DMS 273 (cell line): ENCODE measurements at regions not wholly inside any gene's neighbourhood (a gene's known extent, or its start where the extent isn't known, plus 50 kb on each side); places are given as distances from the start of the nearest gene placed in this dataset.
A peak's percentile ranks its signal among the peaks of the same experiment; 100 is the strongest.
"Not testable (repeated sequence)": the region's sequence is repeated elsewhere in the genome, so short reads cannot be mapped to it uniquely, and the experiment has no call there.

Experiments
- DNase-seq: peaks from one replicate; lab custom pipeline; 2025; ENCODE audit not compliant: unreplicated experiment; lab: John Stamatoyannopoulos, UW

GRCh38 chr15:39261397-39262183 lies 319.3 kb upstream of the THBS1 start:
- not testable (repeated sequence) for DNase-seq

GRCh38 chr15:39262995-39263772 lies 317.7 kb upstream of the THBS1 start:
- DNase-seq: not testable (repeated sequence)

GRCh38 chr15:39265261-39265660 lies 315.6 kb upstream of the THBS1 start:
- DNase-seq: no peak

GRCh38 chr15:39266890-39267289 lies 314.0 kb upstream of the THBS1 start:
- DNase-seq: no peak

- no peak for DNase-seq
Measured at GRCh38 chr15:39267685-39268084, 313.2 kb upstream of the THBS1 start.

GRCh38 chr15:39269352-39269751 lies 311.5 kb upstream of the THBS1 start:
- peak; percentile 6 for DNase-seq

GRCh38 chr15:39269821-39270220 lies 311.1 kb upstream of the THBS1 start:
- no peak for DNase-seq

GRCh38 chr15:39270221-39270855 lies 310.5 kb upstream of the THBS1 start:
- DNase-seq: no peak

- DNase-seq: no peak
Measured at GRCh38 chr15:39270934-39271333, 309.9 kb upstream of the THBS1 start.

GRCh38 chr15:39272901-39273300 lies 308.0 kb upstream of the THBS1 start:
- no peak for DNase-seq

GRCh38 chr15:39273717-39274411 lies 307.0 kb upstream of the THBS1 start:
- no peak for DNase-seq

GRCh38 chr15:39275066-39275465 lies 305.8 kb upstream of the THBS1 start:
- DNase-seq: no peak

GRCh38 chr15:39279311-39279710 lies 301.6 kb upstream of the THBS1 start:
- DNase-seq: no peak

- DNase-seq: no peak
Measured at GRCh38 chr15:39281094-39281493, 299.8 kb upstream of the THBS1 start.

GRCh38 chr15:39282663-39283208 lies 298.1 kb upstream of the THBS1 start:
- DNase-seq: no peak

- no peak for DNase-seq
Measured at GRCh38 chr15:39283531-39283930, 297.3 kb upstream of the THBS1 start.

- no peak for DNase-seq
Measured at GRCh38 chr15:39285071-39285470, 295.8 kb upstream of the THBS1 start.

- no peak for DNase-seq
Measured at GRCh38 chr15:39285663-39286062, 295.2 kb upstream of the THBS1 start.

GRCh38 chr15:39286706-39287105 lies 294.2 kb upstream of the THBS1 start:
- no peak for DNase-seq

- DNase-seq: peak; percentile 52
Measured at GRCh38 chr15:39287322-39288195, 293.3 kb upstream of the THBS1 start.
